ENCODE measurements at regions not wholly inside any gene's neighbourhood (a gene's known extent, or its start where the extent isn't known, plus 50 kb on each side); places are given as distances from the start of the nearest gene placed in this dataset.

DNA sequence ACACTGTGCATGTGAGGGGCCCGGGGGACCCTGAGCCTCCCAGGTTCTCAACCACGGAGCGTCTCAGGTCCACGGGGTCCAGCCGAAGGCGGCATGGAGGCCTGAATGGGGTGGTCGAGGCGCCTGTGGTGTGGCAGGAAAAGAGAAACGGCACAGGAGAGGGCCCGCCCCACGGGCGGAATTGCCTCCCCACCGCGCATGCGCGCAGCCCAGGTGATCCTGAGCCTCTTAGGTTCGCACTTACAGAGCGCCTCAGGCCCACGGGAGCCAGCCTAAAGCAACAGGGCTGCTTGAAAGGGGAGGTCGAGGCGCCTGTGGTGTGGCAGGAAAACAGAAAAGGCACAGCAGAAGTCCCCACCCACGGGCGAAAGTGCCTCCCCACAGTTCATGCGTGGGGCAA lies 311.0 kb downstream of the ALG10 start:
- TF ChIP-seq CTCF (IDR thresholded peaks at IDR 0.05) (no peak), POLR2AphosphoS5 (IDR thresholded peaks at IDR 0.05) (no peak)

All from stomach (tissue), 4 donors.